Endothelial cell of umbilical vein (primary cell): ENCODE measurements at regions not wholly inside any gene's neighbourhood (a gene's known extent, or its start where the extent isn't known, plus 50 kb on each side); places are given as distances from the start of the nearest gene placed in this dataset.
A peak's percentile ranks its signal among the peaks of the same experiment; 100 is the strongest.

Experiments
- BruUV-seq: library from RNA; stranded (reverse); fragments of 400-500 nt; replicated peaks from 2 replicates; lab custom pipeline; 2021; lab: Mats Ljungman, UMichigan
- CTCF ChIA-PET: fragments of 300-600, 350-600 bp; sonication (Branson Sonifier 250); formaldehyde crosslinking; loops from one replicate; lab custom pipeline; 2021; ENCODE audit warnings: antibody characterized with exemption, inconsistent platforms; lab: Charles Lee
- POLR2A ChIA-PET: fragments of 300-600, 350-600 bp; sonication (Branson Sonifier 250); formaldehyde crosslinking; loops from one replicate; lab custom pipeline; 2021; ENCODE audit warnings: antibody characterized with exemption, inconsistent platforms; lab: Charles Lee
- DNase-seq: peaks from one replicate; pipeline ENCODE4 v3.0.0-alpha.2; 2011; ENCODE audit warnings: low read depth, low spot score
- FAIRE-seq: peaks from 2 replicates; lab custom pipeline; 2011; peaks lifted over from hg19 to GRCh38; lab: Jason Lieb, UNC
- H2AFZ ChIP-seq: 2 replicates; pipeline ENCODE4 v1.6.0; 2012; ENCODE audit warnings: low read depth, low read length, control low read depth, inconsistent platforms
- H3K27ac ChIP-seq: 2 replicates; pipeline ENCODE4 v1.5.1; 2011; ENCODE audit warnings: low read depth, mild to moderate bottlenecking, control low read depth, low read length, moderate library complexity; ENCODE audit not compliant: insufficient read depth
- H3K27me3 ChIP-seq, 2 experiments: 2 replicates each; pipeline versions ENCODE4 v1.6.0 to v1.6.1; 2011; ENCODE audit warnings: low read length in 2 of 2, mixed read lengths in 1 of 2; ENCODE audit not compliant: control insufficient read depth in 2 of 2, insufficient read depth in 2 of 2
- H3K36me3 ChIP-seq, 2 experiments: 2 replicates in 1 of 2; 3 replicates in 1 of 2; pipeline ENCODE4 v1.5.1; 2011; ENCODE audit warnings: low read length in 2 of 2, mild to moderate bottlenecking in 1 of 2, moderate library complexity in 1 of 2; ENCODE audit not compliant: control insufficient read depth in 2 of 2, insufficient read depth in 2 of 2; ENCODE audit errors: extremely low read depth in 1 of 2
- H3K4me1 ChIP-seq: 3 replicates; pipeline ENCODE4 v1.5.1; 2011; ENCODE audit warnings: mild to moderate bottlenecking, low read length; ENCODE audit not compliant: control insufficient read depth, insufficient read depth; ENCODE audit errors: extremely low read depth
- H3K4me2 ChIP-seq: 2 replicates; pipeline ENCODE4 v1.6.1; 2011; ENCODE audit warnings: low read length, control low read depth, mixed read lengths; ENCODE audit not compliant: insufficient read depth
- H3K4me3 ChIP-seq, 3 experiments: fragments of 200-600 bp in 1 of 3; sonication (generic), shearing (Covaris generic) in 1 of 3; replicated peaks in 1 of 3; 2 replicates each; pipeline ENCODE4 v1.5.1; 2011 to 2016; ENCODE audit warnings: control low read depth in 3 of 3, low read length in 3 of 3, mild to moderate bottlenecking in 2 of 3, inconsistent platforms in 1 of 3, low read depth in 1 of 3, moderate library complexity in 1 of 3; ENCODE audit not compliant: insufficient read depth in 1 of 3
- H3K79me2 ChIP-seq: 2 replicates; pipeline ENCODE4 v1.6.0; 2012; ENCODE audit warnings: low read length, inconsistent platforms; ENCODE audit not compliant: control insufficient read depth, insufficient read depth
- H3K9ac ChIP-seq: replicated peaks from 2 replicates; pipeline ENCODE3; 2011; ENCODE audit warnings: low read length, control low read depth; ENCODE audit not compliant: insufficient read depth; ENCODE audit errors: extremely low read depth
- H3K9me1 ChIP-seq: replicated peaks from 3 replicates; pipeline ENCODE4 v1.6.0; 2011; ENCODE audit warnings: mild to moderate bottlenecking, low read length; ENCODE audit not compliant: control insufficient read depth, insufficient read depth; ENCODE audit errors: extremely low read depth
- H3K9me3 ChIP-seq: replicated peaks from 2 replicates; pipeline ENCODE4 v1.5.1; 2012; ENCODE audit warnings: low read length, inconsistent platforms; ENCODE audit not compliant: control insufficient read depth, insufficient read depth
- H4K20me1 ChIP-seq: replicated peaks from 2 replicates; pipeline ENCODE3; 2011; ENCODE audit warnings: mild to moderate bottlenecking, low read length; ENCODE audit not compliant: control insufficient read depth, insufficient read depth; ENCODE audit errors: extremely low read depth
- CTCF ChIP-seq, 2 donors: IDR thresholded peaks; 1 replicate in 1 of 2; 2 replicates in 1 of 2; pipeline ENCODE4 v1.5.1; 2011; ENCODE audit warnings: low read length in 2 of 2, mild to moderate bottlenecking in 2 of 2, moderate library complexity in 2 of 2, control low read depth in 1 of 2, inconsistent platforms in 1 of 2, low read depth in 1 of 2; ENCODE audit not compliant: insufficient read depth in 1 of 2; ENCODE audit errors: extremely low read depth in 1 of 2
- GATA2 ChIP-seq: IDR thresholded peaks from 2 replicates; pipeline ENCODE4 v1.7.0; 2011; ENCODE audit warnings: low read depth, mild to moderate bottlenecking, moderate library complexity, mixed read lengths, low read length; ENCODE audit not compliant: insufficient read length, insufficient read depth
- JUN ChIP-seq: IDR thresholded peaks from 2 replicates; pipeline ENCODE4 v1.6.1; 2011; ENCODE audit warnings: borderline replicate concordance, low read depth; ENCODE audit not compliant: insufficient read length, insufficient read depth
- MAX ChIP-seq: IDR thresholded peaks from 2 replicates; pipeline ENCODE4 v1.6.1; 2011; ENCODE audit not compliant: insufficient read depth, insufficient read length
- MYC ChIP-seq: IDR thresholded peaks from one replicate; pipeline ENCODE4 v1.6.1; 2011; ENCODE audit warnings: mild to moderate bottlenecking, low read depth, low read length
- POLR2AphosphoS5 ChIP-seq: IDR thresholded peaks from 2 replicates; pipeline ENCODE4 v1.6.1; 2012; ENCODE audit warnings: low read depth, mild to moderate bottlenecking, control low read depth, low read length, moderate library complexity; ENCODE audit not compliant: insufficient read depth
- dilution Hi-C: fragments of 300-500 bp; cut with MboI; formaldehyde crosslinking; loops from one replicate; pipeline ENCODE4 v1.15.0; 2019; ENCODE audit warnings: low sequenced_read_pairs; ENCODE audit not compliant: extremely low pct_ligation_motif_present
- intact Hi-C: fragments of 100-400 bp; cut with micrococcal nuclease; formaldehyde crosslinking; loops from one replicate; pipeline ENCODE4 v1.10.0; 2022

- POLR2A ChIA-PET = no interaction called here
- intact Hi-C loops = loop anchor here (2.0 kb wide), 1 partner anchor 18 kb away; no protein-coding TSS in a partner anchor
- no peaks in the 10 kb centered on the region for H3K27me3 ChIP-seq
- no peaks in the 10 kb centered on the region for H3K9me1 ChIP-seq
- H3K4me1 ChIP-seq = peaks cover 17% of the 10 kb centered on the region
- H3K36me3 ChIP-seq = no peaks in the 10 kb centered on the region
- CTCF ChIA-PET = interaction anchor here (1.9 to 2.1 kb wide), 3 partner anchors 10 to 21 kb away, joined by 6 to 10 read pairs (median 8); no protein-coding TSS in a partner anchor
- dilution Hi-C loops = no loop called here
- no peak overlapping the region for H3K9ac ChIP-seq
- no peaks in the 10 kb centered on the region for H3K9me3 ChIP-seq
- no peak for TF ChIP-seq GATA2
- no peak for TF ChIP-seq POLR2AphosphoS5
- TF ChIP-seq JUN = no peak
- no peak for TF ChIP-seq MAX
- H4K20me1 ChIP-seq = no peaks in the 10 kb centered on the region
- no TSS peak for BruUV-seq
- peak overlapping the region; percentile 54 for H3K27ac ChIP-seq
- DNase-seq (no peak), FAIRE-seq (no peak)
- H3K79me2 ChIP-seq = no peaks in the 10 kb centered on the region
- no peak overlapping the region for H2AFZ ChIP-seq
- no peak overlapping the region for H3K4me2 ChIP-seq
- no peak overlapping the region for H3K4me3 ChIP-seq
Measured at GRCh38 chr22:26735019-26735409, 77.6 kb downstream of the MIAT start.

GRCh38 chr22:26737262-26737661 lies 79.9 kb downstream of the MIAT start:
- Histone ChIP-seq H3K79me2 (no peaks in the 10 kb centered on the region), H3K27ac (no peak overlapping the region), H3K36me3 (no peaks in the 10 kb centered on the region), H3K9ac (no peak overlapping the region), H3K4me2 (no peak overlapping the region), H3K4me3 (no peak overlapping the region), H3K9me3 (no peaks in the 10 kb centered on the region), H3K9me1 (no peaks in the 10 kb centered on the region), H3K27me3 (no peaks in the 10 kb centered on the region), H3K4me1 (peaks cover 23% of the 10 kb centered on the region), H4K20me1 (no peaks in the 10 kb centered on the region), H2AFZ (no peak overlapping the region)
- POLR2A ChIA-PET = no interaction called here
- DNase-seq (no peak), FAIRE-seq (no peak)
- CTCF ChIA-PET = interaction anchor here (1.1 kb wide), 1 partner anchor 19 kb away, joined by 3 read pairs; no protein-coding TSS in a partner anchor
- no peak for TF ChIP-seq MAX
- TF ChIP-seq MYC = no peak
- TF ChIP-seq CTCF (IDR thresholded peaks at IDR 0.05; ENCODE audit: extremely low read depth in 1 of 2, insufficient read depth in 1 of 2, low read depth in 1 of 2, low read length in 2 of 2) = no peak
- dilution Hi-C loops (no loop called here), intact Hi-C loops (no loop called here)
- BruUV-seq = no TSS peak
